ENCODE measurements at regions not wholly inside any gene's neighbourhood (a gene's known extent, or its start where the extent isn't known, plus 50 kb on each side); places are given as distances from the start of the nearest gene placed in this dataset.

DNA sequence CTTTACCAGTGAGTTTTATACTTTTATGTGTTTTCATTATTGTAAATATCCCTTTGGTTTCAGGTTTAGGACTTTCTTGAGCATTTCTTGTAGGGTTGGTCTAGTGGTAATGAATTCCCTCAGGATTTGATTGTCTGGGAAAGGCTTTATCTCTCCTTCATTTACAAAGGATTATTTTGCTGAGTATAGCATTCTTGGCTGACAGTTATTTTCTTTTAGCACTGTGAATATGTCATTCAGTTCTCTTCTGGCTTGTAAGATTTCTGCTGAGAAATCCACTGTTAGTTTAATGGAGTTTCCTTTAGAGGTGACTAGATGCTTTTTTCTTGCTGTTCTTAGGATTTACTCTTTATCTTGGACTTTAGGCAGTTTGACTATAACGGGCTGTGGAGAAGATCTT, 373.9 kb downstream of the TSN start (continued):
- TF ChIP-seq SRF (IDR thresholded peaks at IDR 0.05; ENCODE audit: low read depth, low read length), result no peak
- TF ChIP-seq MAFK (IDR thresholded peaks at IDR 0.05; ENCODE audit: low read depth, low read length), result no peak
- no peak for TF ChIP-seq RXRA (IDR thresholded peaks at IDR 0.05; ENCODE audit: insufficient read depth, low read depth, low read length)
